SK-N-SH treated with all-trans-retinoic acid at 6 μM for 48 hours (cell line): ENCODE measurements at regions not wholly inside any gene's neighbourhood (a gene's known extent, or its start where the extent isn't known, plus 50 kb on each side); places are given as distances from the start of the nearest gene placed in this dataset.

Source experiments
- ARNTL ChIP-seq: fragments of 450-650 bp; formaldehyde crosslinking; IDR thresholded peaks from 2 replicates; pipeline ENCODE4 v1.5.0; 2020; ENCODE audit warnings: low read depth, mild to moderate bottlenecking, moderate library complexity, borderline replicate concordance
- CREB5 ChIP-seq: fragments of 250-450 bp; sonication (Bioruptor Pico); IDR thresholded peaks from 2 replicates; pipeline ENCODE4 v1.5.1; 2020; ENCODE audit warnings: low read depth, mild to moderate bottlenecking, moderate library complexity
- ESRRG ChIP-seq: fragments of 250-450 bp; sonication (Bioruptor Pico); IDR thresholded peaks from 2 replicates; pipeline ENCODE4 v1.6.1; 2021; ENCODE audit warnings: mild to moderate bottlenecking
- GLIS3 ChIP-seq: fragments of 250-450 bp; sonication (Bioruptor Pico); IDR thresholded peaks from 2 replicates; pipeline ENCODE4 v1.5.0; 2020; ENCODE audit warnings: mild to moderate bottlenecking, moderate library complexity
- PPARA ChIP-seq: fragments of 250-450 bp; sonication (Bioruptor Pico); IDR thresholded peaks from 2 replicates; pipeline ENCODE4 v1.5.0; 2020; ENCODE audit warnings: mild to moderate bottlenecking, borderline replicate concordance
- RARB ChIP-seq: fragments of 250-450 bp; sonication (Bioruptor Pico); IDR thresholded peaks from 2 replicates; pipeline ENCODE4 v1.8.0; 2021; ENCODE audit warnings: mild to moderate bottlenecking, moderate library complexity
- SNAI2 ChIP-seq: fragments of 250-450 bp; sonication (Bioruptor Pico); IDR thresholded peaks from 2 replicates; pipeline ENCODE4 v1.5.0; 2020; ENCODE audit warnings: mild to moderate bottlenecking, moderate library complexity
- TOX ChIP-seq: fragments of 250-450 bp; sonication (Bioruptor Pico); IDR thresholded peaks from 2 replicates; pipeline ENCODE4 v1.8.0; 2021; ENCODE audit warnings: mild to moderate bottlenecking, moderate library complexity, borderline replicate concordance
- ZC3H10 ChIP-seq: fragments of 250-450 bp; sonication (Bioruptor Pico); IDR thresholded peaks from 2 replicates; pipeline ENCODE4 v1.5.1; 2021; ENCODE audit warnings: mild to moderate bottlenecking, moderate library complexity
- ZFP3 ChIP-seq: fragments of 250-450 bp; sonication (Bioruptor Pico); IDR thresholded peaks from 2 replicates; pipeline ENCODE4 v1.5.0; 2020; ENCODE audit warnings: mild to moderate bottlenecking, moderate library complexity
- TF ChIP-seq, protein P1 (sequence below): fragments of 250-450 bp; sonication (Bioruptor Pico); IDR thresholded peaks from 2 replicates; pipeline ENCODE4 v1.8.0; 2020; ENCODE audit warnings: mild to moderate bottlenecking, moderate library complexity, borderline replicate concordance
- TF ChIP-seq, protein P2 (sequence below): fragments of 250-450 bp; sonication (Bioruptor Pico); IDR thresholded peaks from 2 replicates; pipeline ENCODE4 v1.8.0; 2021; ENCODE audit warnings: low read depth, mild to moderate bottlenecking, moderate library complexity, borderline replicate concordance

GRCh38 chr4:81682492-81682891 is 210.8 kb upstream of the RASGEF1B start:
- no peak for TF ChIP-seq CREB5 (CRISPR knock-in tag)
- no peak for TF ChIP-seq SNAI2 (CRISPR knock-in tag)
- TF ChIP-seq GLIS3 (CRISPR knock-in tag): no peak
- no peak for TF ChIP-seq ZFP3 (CRISPR knock-in tag)
- TF ChIP-seq, protein P1, sequence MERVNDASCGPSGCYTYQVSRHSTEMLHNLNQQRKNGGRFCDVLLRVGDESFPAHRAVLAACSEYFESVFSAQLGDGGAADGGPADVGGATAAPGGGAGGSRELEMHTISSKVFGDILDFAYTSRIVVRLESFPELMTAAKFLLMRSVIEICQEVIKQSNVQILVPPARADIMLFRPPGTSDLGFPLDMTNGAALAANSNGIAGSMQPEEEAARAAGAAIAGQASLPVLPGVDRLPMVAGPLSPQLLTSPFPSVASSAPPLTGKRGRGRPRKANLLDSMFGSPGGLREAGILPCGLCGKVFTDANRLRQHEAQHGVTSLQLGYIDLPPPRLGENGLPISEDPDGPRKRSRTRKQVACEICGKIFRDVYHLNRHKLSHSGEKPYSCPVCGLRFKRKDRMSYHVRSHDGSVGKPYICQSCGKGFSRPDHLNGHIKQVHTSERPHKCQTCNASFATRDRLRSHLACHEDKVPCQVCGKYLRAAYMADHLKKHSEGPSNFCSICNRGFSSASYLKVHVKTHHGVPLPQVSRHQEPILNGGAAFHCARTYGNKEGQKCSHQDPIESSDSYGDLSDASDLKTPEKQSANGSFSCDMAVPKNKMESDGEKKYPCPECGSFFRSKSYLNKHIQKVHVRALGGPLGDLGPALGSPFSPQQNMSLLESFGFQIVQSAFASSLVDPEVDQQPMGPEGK: no peak
- TF ChIP-seq, protein P2, sequence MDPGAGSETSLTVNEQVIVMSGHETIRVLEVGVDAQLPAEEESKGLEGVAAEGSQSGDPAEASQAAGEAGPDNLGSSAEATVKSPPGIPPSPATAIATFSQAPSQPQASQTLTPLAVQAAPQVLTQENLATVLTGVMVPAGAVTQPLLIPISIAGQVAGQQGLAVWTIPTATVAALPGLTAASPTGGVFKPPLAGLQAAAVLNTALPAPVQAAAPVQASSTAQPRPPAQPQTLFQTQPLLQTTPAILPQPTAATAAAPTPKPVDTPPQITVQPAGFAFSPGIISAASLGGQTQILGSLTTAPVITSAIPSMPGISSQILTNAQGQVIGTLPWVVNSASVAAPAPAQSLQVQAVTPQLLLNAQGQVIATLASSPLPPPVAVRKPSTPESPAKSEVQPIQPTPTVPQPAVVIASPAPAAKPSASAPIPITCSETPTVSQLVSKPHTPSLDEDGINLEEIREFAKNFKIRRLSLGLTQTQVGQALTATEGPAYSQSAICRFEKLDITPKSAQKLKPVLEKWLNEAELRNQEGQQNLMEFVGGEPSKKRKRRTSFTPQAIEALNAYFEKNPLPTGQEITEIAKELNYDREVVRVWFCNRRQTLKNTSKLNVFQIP: no peak
- no peak for TF ChIP-seq ZC3H10 (CRISPR knock-in tag)
- TF ChIP-seq PPARA (CRISPR knock-in tag): no peak
- TF ChIP-seq ESRRG (CRISPR knock-in tag): no peak
- no peak for TF ChIP-seq ARNTL (CRISPR knock-in tag)
- no peak for TF ChIP-seq TOX (CRISPR knock-in tag)
- TF ChIP-seq RARB: no peak
